ENCODE measurements at regions not wholly inside any gene's neighbourhood (a gene's known extent, or its start where the extent isn't known, plus 50 kb on each side); places are given as distances from the start of the nearest gene placed in this dataset.

GRCh38 chr9:89955144-89955543, 350.3 kb downstream of the GADD45G start:
- H2BK5ac ChIP-seq (ENCODE audit: low read depth, low read length), result no peak overlapping the region
- no peak overlapping the region for H3K14ac ChIP-seq (ENCODE audit: insufficient read length)
- no peak overlapping the region for H4K5ac ChIP-seq (ENCODE audit: insufficient read length, low read depth, low read length)
- H3K4me3 ChIP-seq (ENCODE audit: extremely low read depth in 1 of 4, insufficient read depth in 2 of 4, low read depth in 3 of 4, low read length in 4 of 4), result no peak overlapping the region
- 66% methylated on average over 2 of the region's 2 CpGs; no CpG with 5 or more reads in 1 of the 2 experiments for WGBS, 2 experiments (ENCODE audit: extremely low coverage in 1 of 2, insufficient coverage in 1 of 2, insufficient read length in 1 of 2, insufficient replicate concordance in 2 of 2, low coverage in 1 of 2, low lambda C conversion rate in 2 of 2, missing lambda C conversion rate in 1 of 2)
- H3K79me2 ChIP-seq (ENCODE audit: control insufficient read depth in 1 of 2, insufficient read depth in 2 of 2, low read length in 2 of 2), result no peaks in the 10 kb centered on the region
- no peak overlapping the region for H2AK5ac ChIP-seq (ENCODE audit: low read depth, low read length)
- H2AFZ ChIP-seq (ENCODE audit: low read length), result no peak overlapping the region
- H2BK120ac ChIP-seq (replicated peaks; ENCODE audit: low read depth, low read length), result no peak overlapping the region
- H3K27me3 ChIP-seq (replicated peaks in 1 of 4; ENCODE audit: control insufficient read depth in 3 of 4, extremely low read depth in 1 of 4, insufficient read depth in 3 of 4, low read length in 3 of 4), result no peaks in the 10 kb centered on the region
- no peak overlapping the region for H3K9ac ChIP-seq (replicated peaks in 1 of 4; ENCODE audit: extremely low read depth in 1 of 4, low read depth in 3 of 4, low read length in 3 of 4)
- no peak overlapping the region for H3K4me2 ChIP-seq (ENCODE audit: insufficient read depth in 1 of 2, low read depth in 2 of 2, low read length in 2 of 2)
- no peak overlapping the region for H3K27ac ChIP-seq (ENCODE audit: low read depth, low read length)
- no peaks in the 10 kb centered on the region for H3K79me1 ChIP-seq (ENCODE audit: low read depth, low read length)
- no peaks in the 10 kb centered on the region for H3K4me1 ChIP-seq (replicated peaks in 1 of 4; ENCODE audit: control insufficient read depth in 3 of 4, insufficient read depth in 4 of 4, low read length in 3 of 4)
- no peak overlapping the region for H2BK20ac ChIP-seq (ENCODE audit: low read length)
- H4K8ac ChIP-seq (ENCODE audit: extremely low read depth, insufficient read depth, low read length), result no peak overlapping the region
- no peaks in the 10 kb centered on the region for H4K20me1 ChIP-seq (replicated peaks in 1 of 2; ENCODE audit: control insufficient read depth in 1 of 2, insufficient read depth in 2 of 2, low read length in 2 of 2)
- no peak overlapping the region for H4K91ac ChIP-seq (replicated peaks; ENCODE audit: insufficient read length, low read length)
- DNase-seq (ENCODE audit: low read depth in 1 of 2, low spot score in 2 of 2) (no peak), FAIRE-seq (no peak)
- H3K36me3 ChIP-seq (ENCODE audit: control insufficient read depth in 2 of 4, insufficient read depth in 4 of 4, low read length in 3 of 4), result no peaks in the 10 kb centered on the region
- H3K18ac ChIP-seq (ENCODE audit: extremely low read depth, low read length), result no peak overlapping the region
- H2BK12ac ChIP-seq (ENCODE audit: low read depth, low read length), result no peak overlapping the region
- H2BK15ac ChIP-seq (ENCODE audit: low read length), result no peak overlapping the region
- peaks cover 0 to 2% of the 10 kb centered on the region in 2 experiments; a peak in 1 of 4 replicates for H3K9me3 ChIP-seq (ENCODE audit: insufficient read depth in 2 of 2, low read depth in 1 of 2, low read length in 1 of 2)
- no peaks in the 10 kb centered on the region for H3K23me2 ChIP-seq (ENCODE audit: low read depth, low read length)
- ChIA-PET CTCF (ENCODE audit: partially characterized antibody) (interaction anchor here (1.3 to 2.2 kb wide), 3 partner anchors 11 to 357 kb away, joined by 3 to 8 read pairs (median 3); no protein-coding TSS in a partner anchor), POLR2A (ENCODE audit: partially characterized antibody) (no interaction called here)
- no peak overlapping the region for H3K23ac ChIP-seq (ENCODE audit: insufficient read length)
- no peak overlapping the region for H3K4ac ChIP-seq (replicated peaks; ENCODE audit: insufficient read length, low read depth, low read length)
- H3K56ac ChIP-seq (replicated peaks; ENCODE audit: insufficient read length, low read depth, low read length), result no peak overlapping the region
- TF ChIP-seq SIRT6 (IDR thresholded peaks at IDR 0.05; ENCODE audit: low read length), result no peak

All from H1 (cell line).